IMR-90 (cell line): ENCODE measurements at regions not wholly inside any gene's neighbourhood (a gene's known extent, or its start where the extent isn't known, plus 50 kb on each side); places are given as distances from the start of the nearest gene placed in this dataset.

ENCODE experiments used
- POLR2A ChIP-seq: IDR thresholded peaks from 2 replicates; pipeline ENCODE4 v1.6.1; 2012; ENCODE audit warnings: mild to moderate bottlenecking, low read depth, low read length
- RAD21 ChIP-seq: IDR thresholded peaks from 2 replicates; pipeline ENCODE4 v1.6.1; 2012; ENCODE audit warnings: low read length, improper control_type of control experiment
- TF ChIP-seq, protein P1 (sequence below): conservative IDR thresholded peaks from 2 replicates; pipeline ENCODE4 v1.5.1; 2012; ENCODE audit warnings: mild to moderate bottlenecking, low read depth, low read length, improper control_type of control experiment

DNA sequence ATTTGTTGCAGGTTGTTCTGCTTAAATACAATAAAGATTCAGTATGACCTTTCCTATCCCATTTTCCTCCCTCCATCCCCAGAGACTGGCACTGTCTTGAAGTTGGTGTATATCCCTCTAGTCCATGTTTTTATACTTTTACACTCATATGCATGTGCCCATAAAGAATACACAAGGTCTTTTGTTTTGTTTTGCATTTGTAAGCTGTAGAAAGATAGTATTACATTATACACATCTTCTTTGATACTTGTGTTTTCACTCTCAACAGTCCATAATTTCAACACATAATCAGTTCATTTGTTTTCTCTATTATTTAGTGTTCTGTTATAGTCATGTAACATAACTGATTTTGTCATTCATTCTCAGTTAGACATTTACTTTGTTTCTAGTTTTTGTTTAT, 88.7 kb upstream of the AADACL2 start:
- TF ChIP-seq POLR2A = no peak
- no peak for TF ChIP-seq RAD21
- TF ChIP-seq, protein P1, sequence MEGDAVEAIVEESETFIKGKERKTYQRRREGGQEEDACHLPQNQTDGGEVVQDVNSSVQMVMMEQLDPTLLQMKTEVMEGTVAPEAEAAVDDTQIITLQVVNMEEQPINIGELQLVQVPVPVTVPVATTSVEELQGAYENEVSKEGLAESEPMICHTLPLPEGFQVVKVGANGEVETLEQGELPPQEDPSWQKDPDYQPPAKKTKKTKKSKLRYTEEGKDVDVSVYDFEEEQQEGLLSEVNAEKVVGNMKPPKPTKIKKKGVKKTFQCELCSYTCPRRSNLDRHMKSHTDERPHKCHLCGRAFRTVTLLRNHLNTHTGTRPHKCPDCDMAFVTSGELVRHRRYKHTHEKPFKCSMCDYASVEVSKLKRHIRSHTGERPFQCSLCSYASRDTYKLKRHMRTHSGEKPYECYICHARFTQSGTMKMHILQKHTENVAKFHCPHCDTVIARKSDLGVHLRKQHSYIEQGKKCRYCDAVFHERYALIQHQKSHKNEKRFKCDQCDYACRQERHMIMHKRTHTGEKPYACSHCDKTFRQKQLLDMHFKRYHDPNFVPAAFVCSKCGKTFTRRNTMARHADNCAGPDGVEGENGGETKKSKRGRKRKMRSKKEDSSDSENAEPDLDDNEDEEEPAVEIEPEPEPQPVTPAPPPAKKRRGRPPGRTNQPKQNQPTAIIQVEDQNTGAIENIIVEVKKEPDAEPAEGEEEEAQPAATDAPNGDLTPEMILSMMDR = no peak
